ENCODE measurements at regions not wholly inside any gene's neighbourhood (a gene's known extent, or its start where the extent isn't known, plus 50 kb on each side); places are given as distances from the start of the nearest gene placed in this dataset.

GRCh38 chr1:119294199-119294598 lies 74.4 kb upstream of the HAO2 start:
- H3K4me1 ChIP-seq (ENCODE audit: control insufficient read depth in 2 of 2, insufficient read depth in 1 of 2, low read depth in 1 of 2, low read length in 2 of 2): peaks cover 5 to 14% of the 10 kb centered on the region in 2 donors
- no peak overlapping the region for H2AK5ac ChIP-seq (ENCODE audit: low read depth, low read length)
- no peak overlapping the region for H3K23ac ChIP-seq (ENCODE audit: low read depth, low read length, poor library complexity)
- H2BK120ac ChIP-seq (ENCODE audit: low read depth, low read length): no peak overlapping the region
- no peak overlapping the region for H3K4ac ChIP-seq (ENCODE audit: low read length)
- H2BK12ac ChIP-seq (ENCODE audit: low read length): no peak overlapping the region
- no peak overlapping the region for H2BK15ac ChIP-seq (ENCODE audit: low read length)
- H3K18ac ChIP-seq (ENCODE audit: low read length): no peak overlapping the region
- DNase-seq (ENCODE audit: low spot score): no peak
- H3K27me3 ChIP-seq (ENCODE audit: control insufficient read depth in 3 of 3, insufficient read depth in 3 of 3, low read depth in 1 of 3, low read length in 3 of 3): no peaks in the 10 kb centered on the region
- no peak overlapping the region for H2BK5ac ChIP-seq (ENCODE audit: low read length)
- no peaks in the 10 kb centered on the region for H3K36me3 ChIP-seq (replicated peaks in 1 of 2; ENCODE audit: control insufficient read depth in 2 of 2, insufficient read depth in 2 of 2, low read length in 2 of 2)
- no peak overlapping the region for H3K4me3 ChIP-seq (ENCODE audit: low read length in 2 of 2)
- H3K14ac ChIP-seq (ENCODE audit: low read length): no peak overlapping the region
- H3K9me3 ChIP-seq (replicated peaks in 1 of 2; ENCODE audit: control insufficient read depth in 2 of 2, insufficient read depth in 1 of 2, low read depth in 1 of 2, low read length in 2 of 2): no peaks in the 10 kb centered on the region
- no peak overlapping the region for H3K9ac ChIP-seq (ENCODE audit: low read depth, low read length, poor library complexity)
- H3K27ac ChIP-seq (replicated peaks; ENCODE audit: low read length): no peak overlapping the region
- no peak overlapping the region for H4K8ac ChIP-seq (ENCODE audit: low read depth, low read length)
- no peak overlapping the region for H4K91ac ChIP-seq (ENCODE audit: low read depth, low read length, poor library complexity)
- no peak overlapping the region for H3K4me2 ChIP-seq (ENCODE audit: insufficient read depth, low read length, poor library complexity, severe bottlenecking)
- H2AFZ ChIP-seq (ENCODE audit: low read length): peak overlapping the region; percentile 70
- WGBS, 2 donors (ENCODE audit: extremely low coverage in 2 of 2, insufficient read length in 2 of 2, insufficient replicate concordance in 1 of 2): no CpG with 5 or more reads among the region's 3 CpGs
- no peaks in the 10 kb centered on the region for H3K79me1 ChIP-seq (ENCODE audit: low read depth, low read length)

GRCh38 chr1:119294722-119295121 lies 73.9 kb upstream of the HAO2 start:
- Histone ChIP-seq H3K14ac (ENCODE audit: low read length) (no peak overlapping the region), H2AFZ (ENCODE audit: low read length) (peak overlapping the region; percentile 70), H2AK5ac (ENCODE audit: low read depth, low read length) (no peak overlapping the region), H3K18ac (ENCODE audit: low read length) (no peak overlapping the region), H3K36me3 (replicated peaks in 1 of 2; ENCODE audit: control insufficient read depth in 2 of 2, insufficient read depth in 2 of 2, low read length in 2 of 2) (no peaks in the 10 kb centered on the region), H2BK120ac (ENCODE audit: low read depth, low read length) (no peak overlapping the region), H3K4me3 (ENCODE audit: low read length in 2 of 2) (no peak overlapping the region), H2BK12ac (ENCODE audit: low read length) (no peak overlapping the region), H3K23ac (ENCODE audit: low read depth, low read length, poor library complexity) (no peak overlapping the region), H4K8ac (ENCODE audit: low read depth, low read length) (no peak overlapping the region), H3K79me1 (ENCODE audit: low read depth, low read length) (no peaks in the 10 kb centered on the region), H3K4ac (ENCODE audit: low read length) (no peak overlapping the region), H3K9me3 (replicated peaks in 1 of 2; ENCODE audit: control insufficient read depth in 2 of 2, insufficient read depth in 1 of 2, low read depth in 1 of 2, low read length in 2 of 2) (no peaks in the 10 kb centered on the region), H3K27ac (replicated peaks; ENCODE audit: low read length) (no peak overlapping the region), H2BK5ac (ENCODE audit: low read length) (no peak overlapping the region), H3K27me3 (ENCODE audit: control insufficient read depth in 3 of 3, insufficient read depth in 3 of 3, low read depth in 1 of 3, low read length in 3 of 3) (no peaks in the 10 kb centered on the region), H3K4me2 (ENCODE audit: insufficient read depth, low read length, poor library complexity, severe bottlenecking) (no peak overlapping the region), H3K4me1 (ENCODE audit: control insufficient read depth in 2 of 2, insufficient read depth in 1 of 2, low read depth in 1 of 2, low read length in 2 of 2) (peaks cover 5 to 14% of the 10 kb centered on the region in 2 donors), H3K9ac (ENCODE audit: low read depth, low read length, poor library complexity) (no peak overlapping the region), H2BK15ac (ENCODE audit: low read length) (no peak overlapping the region), H4K91ac (ENCODE audit: low read depth, low read length, poor library complexity) (no peak overlapping the region)
- WGBS, 2 donors (ENCODE audit: extremely low coverage in 2 of 2, insufficient read length in 2 of 2, insufficient replicate concordance in 1 of 2): no CpG with 5 or more reads among the region's 2 CpGs
- DNase-seq (ENCODE audit: low spot score): no peak

GRCh38 chr1:119298687-119299303 lies 69.8 kb upstream of the HAO2 start:
- DNase-seq (ENCODE audit: low spot score): no peak

GRCh38 chr1:119302011-119302410 lies 66.6 kb upstream of the HAO2 start:
- Histone ChIP-seq H3K4me1 (ENCODE audit: control insufficient read depth in 2 of 2, insufficient read depth in 1 of 2, low read depth in 1 of 2, low read length in 2 of 2) (no peaks in the 10 kb centered on the region), H3K27me3 (ENCODE audit: control insufficient read depth in 3 of 3, insufficient read depth in 3 of 3, low read depth in 1 of 3, low read length in 3 of 3) (no peaks in the 10 kb centered on the region), H4K91ac (ENCODE audit: low read depth, low read length, poor library complexity) (no peak overlapping the region), H4K8ac (ENCODE audit: low read depth, low read length) (no peak overlapping the region), H2BK5ac (ENCODE audit: low read length) (no peak overlapping the region), H2AK5ac (ENCODE audit: low read depth, low read length) (no peak overlapping the region), H3K9ac (ENCODE audit: low read depth, low read length, poor library complexity) (no peak overlapping the region), H3K4me3 (ENCODE audit: low read length in 2 of 2) (no peak overlapping the region), H3K23ac (ENCODE audit: low read depth, low read length, poor library complexity) (no peak overlapping the region), H3K27ac (replicated peaks; ENCODE audit: low read length) (no peak overlapping the region), H3K36me3 (replicated peaks in 1 of 2; ENCODE audit: control insufficient read depth in 2 of 2, insufficient read depth in 2 of 2, low read length in 2 of 2) (no peaks in the 10 kb centered on the region), H2BK12ac (ENCODE audit: low read length) (no peak overlapping the region), H3K9me3 (replicated peaks in 1 of 2; ENCODE audit: control insufficient read depth in 2 of 2, insufficient read depth in 1 of 2, low read depth in 1 of 2, low read length in 2 of 2) (no peaks in the 10 kb centered on the region), H3K79me1 (ENCODE audit: low read depth, low read length) (no peaks in the 10 kb centered on the region), H3K4ac (ENCODE audit: low read length) (no peak overlapping the region), H2BK120ac (ENCODE audit: low read depth, low read length) (no peak overlapping the region), H3K18ac (ENCODE audit: low read length) (no peak overlapping the region), H2BK15ac (ENCODE audit: low read length) (no peak overlapping the region), H3K14ac (ENCODE audit: low read length) (no peak overlapping the region), H3K4me2 (ENCODE audit: insufficient read depth, low read length, poor library complexity, severe bottlenecking) (no peak overlapping the region), H2AFZ (ENCODE audit: low read length) (no peak overlapping the region)
- no CpG with 5 or more reads among the region's 3 CpGs for WGBS, 2 donors (ENCODE audit: extremely low coverage in 2 of 2, insufficient read length in 2 of 2, insufficient replicate concordance in 1 of 2)
- no peak for DNase-seq (ENCODE audit: low spot score)

More at GRCh38 chr1:119298687-119299303, 69.8 kb upstream of the HAO2 start:
- Histone ChIP-seq H3K4me2 (ENCODE audit: insufficient read depth, low read length, poor library complexity, severe bottlenecking) (no peak overlapping the region), H2AFZ (ENCODE audit: low read length) (no peak overlapping the region), H3K14ac (ENCODE audit: low read length) (no peak overlapping the region), H4K8ac (ENCODE audit: low read depth, low read length) (no peak overlapping the region), H3K9me3 (replicated peaks in 1 of 2; ENCODE audit: control insufficient read depth in 2 of 2, insufficient read depth in 1 of 2, low read depth in 1 of 2, low read length in 2 of 2) (no peaks in the 10 kb centered on the region), H3K23ac (ENCODE audit: low read depth, low read length, poor library complexity) (no peak overlapping the region), H3K79me1 (ENCODE audit: low read depth, low read length) (no peaks in the 10 kb centered on the region), H4K91ac (ENCODE audit: low read depth, low read length, poor library complexity) (no peak overlapping the region), H2BK12ac (ENCODE audit: low read length) (no peak overlapping the region), H3K9ac (ENCODE audit: low read depth, low read length, poor library complexity) (no peak overlapping the region), H3K27ac (replicated peaks; ENCODE audit: low read length) (no peak overlapping the region), H2BK15ac (ENCODE audit: low read length) (no peak overlapping the region), H3K18ac (ENCODE audit: low read length) (no peak overlapping the region), H2BK120ac (ENCODE audit: low read depth, low read length) (no peak overlapping the region), H2AK5ac (ENCODE audit: low read depth, low read length) (no peak overlapping the region), H3K4me3 (ENCODE audit: low read length in 2 of 2) (no peak overlapping the region), H2BK5ac (ENCODE audit: low read length) (no peak overlapping the region), H3K27me3 (ENCODE audit: control insufficient read depth in 3 of 3, insufficient read depth in 3 of 3, low read depth in 1 of 3, low read length in 3 of 3) (no peaks in the 10 kb centered on the region), H3K4ac (ENCODE audit: low read length) (no peak overlapping the region), H3K4me1 (ENCODE audit: control insufficient read depth in 2 of 2, insufficient read depth in 1 of 2, low read depth in 1 of 2, low read length in 2 of 2) (peaks cover 5 to 12% of the 10 kb centered on the region in 2 donors), H3K36me3 (replicated peaks in 1 of 2; ENCODE audit: control insufficient read depth in 2 of 2, insufficient read depth in 2 of 2, low read length in 2 of 2) (no peaks in the 10 kb centered on the region)

All from neuronal stem cell (in vitro differentiated cells).